ENCODE measurements at regions not wholly inside any gene's neighbourhood (a gene's known extent, or its start where the extent isn't known, plus 50 kb on each side); places are given as distances from the start of the nearest gene placed in this dataset.

DNA sequence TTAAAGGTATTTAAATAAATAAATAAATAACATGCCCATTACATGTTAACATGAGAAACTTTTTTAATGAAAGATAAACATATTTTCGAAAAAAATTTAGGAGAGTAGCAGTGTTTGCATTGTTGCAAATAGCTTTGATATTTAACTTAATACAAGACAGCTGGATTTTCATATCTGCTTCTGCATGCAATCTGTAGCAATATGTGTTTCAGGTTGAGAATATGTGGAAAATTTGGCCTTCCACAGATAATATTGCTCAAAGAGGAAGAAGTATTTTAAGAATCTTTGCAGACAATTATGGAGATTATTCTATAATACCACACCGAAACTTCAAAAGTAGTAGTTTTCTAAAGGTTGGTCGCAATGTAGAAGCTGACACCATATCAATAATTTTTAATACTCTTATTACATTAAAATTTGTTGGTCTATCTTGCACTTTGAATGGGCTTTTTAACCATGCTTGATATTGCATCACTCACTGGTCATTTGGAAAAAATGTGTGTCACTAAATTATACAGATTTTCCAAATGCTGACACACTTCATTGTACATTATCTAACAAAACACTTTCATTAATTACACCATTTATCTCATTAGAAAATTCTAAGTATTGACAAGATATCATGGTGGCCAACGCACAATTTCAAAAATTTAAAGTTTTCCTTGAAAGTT, 229.8 kb upstream of the HDAC9 start:
- no peak for DNase-seq (ENCODE audit: low spot score)

DNA sequence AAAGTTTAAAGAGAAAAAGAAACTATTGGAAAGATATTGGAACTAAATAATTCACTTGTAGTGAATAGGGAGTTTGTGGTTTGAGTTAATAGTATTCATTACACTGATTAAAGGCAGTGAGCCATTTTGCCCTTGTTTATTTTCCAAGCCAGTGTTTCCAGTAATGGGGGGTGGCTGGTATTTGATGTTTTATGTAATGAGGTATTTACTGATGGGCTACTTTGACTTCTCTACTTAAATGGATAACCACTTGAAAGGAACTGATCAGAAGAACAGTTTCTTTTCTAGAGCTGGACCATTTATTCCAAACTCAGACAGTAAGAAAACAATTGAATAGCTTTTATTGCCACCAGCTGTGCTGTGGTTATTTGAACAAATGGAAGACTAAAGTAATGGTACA, 227.0 kb upstream of the HDAC9 start:
- DNase-seq (ENCODE audit: low spot score), result no peak
- no peaks in the 10 kb centered on the region for H3K27me3 Mint-ChIP-seq (ENCODE audit: low read depth)

More for the DNA sequence above, 229.8 kb upstream of the HDAC9 start:
- H3K27ac Mint-ChIP-seq (ENCODE audit: unreplicated experiment), result no peak overlapping the region
- TF ChIP-seq, protein P1, sequence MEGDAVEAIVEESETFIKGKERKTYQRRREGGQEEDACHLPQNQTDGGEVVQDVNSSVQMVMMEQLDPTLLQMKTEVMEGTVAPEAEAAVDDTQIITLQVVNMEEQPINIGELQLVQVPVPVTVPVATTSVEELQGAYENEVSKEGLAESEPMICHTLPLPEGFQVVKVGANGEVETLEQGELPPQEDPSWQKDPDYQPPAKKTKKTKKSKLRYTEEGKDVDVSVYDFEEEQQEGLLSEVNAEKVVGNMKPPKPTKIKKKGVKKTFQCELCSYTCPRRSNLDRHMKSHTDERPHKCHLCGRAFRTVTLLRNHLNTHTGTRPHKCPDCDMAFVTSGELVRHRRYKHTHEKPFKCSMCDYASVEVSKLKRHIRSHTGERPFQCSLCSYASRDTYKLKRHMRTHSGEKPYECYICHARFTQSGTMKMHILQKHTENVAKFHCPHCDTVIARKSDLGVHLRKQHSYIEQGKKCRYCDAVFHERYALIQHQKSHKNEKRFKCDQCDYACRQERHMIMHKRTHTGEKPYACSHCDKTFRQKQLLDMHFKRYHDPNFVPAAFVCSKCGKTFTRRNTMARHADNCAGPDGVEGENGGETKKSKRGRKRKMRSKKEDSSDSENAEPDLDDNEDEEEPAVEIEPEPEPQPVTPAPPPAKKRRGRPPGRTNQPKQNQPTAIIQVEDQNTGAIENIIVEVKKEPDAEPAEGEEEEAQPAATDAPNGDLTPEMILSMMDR (IDR thresholded peaks at IDR 0.05), result no peak
- no peaks in the 10 kb centered on the region for H3K4me1 Mint-ChIP-seq (ENCODE audit: low read depth)
- H3K27me3 Mint-ChIP-seq (ENCODE audit: low read depth), result no peaks in the 10 kb centered on the region
- peaks cover 3% of the 10 kb centered on the region for H3K36me3 Mint-ChIP-seq (ENCODE audit: low read depth)
- peaks cover 15% of the 10 kb centered on the region for H3K9me3 Mint-ChIP-seq (ENCODE audit: low read depth)
- H3K4me3 Mint-ChIP-seq (ENCODE audit: unreplicated experiment), result no peak overlapping the region

DNA sequence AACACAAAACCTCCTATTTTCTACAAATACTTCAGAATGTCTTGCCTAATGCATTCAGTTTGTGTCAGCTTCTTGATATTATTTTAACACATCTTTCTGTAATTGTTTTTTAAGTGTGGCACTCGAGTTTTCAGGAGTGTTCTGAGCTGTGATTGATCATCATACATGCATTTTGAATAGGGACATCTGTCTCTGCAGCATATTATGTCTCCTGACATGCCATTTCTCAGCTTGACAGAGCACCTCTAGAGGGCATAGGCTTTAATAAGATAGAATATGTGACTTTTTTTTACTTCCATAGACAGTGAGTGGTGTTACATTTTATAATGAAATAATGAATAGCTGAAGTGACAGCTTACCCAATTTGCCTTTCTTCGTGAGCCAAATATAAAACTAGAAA, 219.2 kb upstream of the HDAC9 start:
- TF ChIP-seq, protein P1 (IDR thresholded peaks at IDR 0.05), result peak; percentile 37
- no peaks in the 10 kb centered on the region for H3K27me3 Mint-ChIP-seq (ENCODE audit: low read depth)
- no peaks in the 10 kb centered on the region for H3K36me3 Mint-ChIP-seq (ENCODE audit: low read depth)
- no peak overlapping the region for H3K27ac Mint-ChIP-seq (ENCODE audit: unreplicated experiment)
- H3K4me3 Mint-ChIP-seq (ENCODE audit: unreplicated experiment), result no peak overlapping the region
- H3K4me1 Mint-ChIP-seq (ENCODE audit: low read depth), result peaks cover 15% of the 10 kb centered on the region
- no peak for DNase-seq (ENCODE audit: low spot score)
- H3K9me3 Mint-ChIP-seq (ENCODE audit: low read depth), result no peaks in the 10 kb centered on the region

More for the DNA sequence above, 227.0 kb upstream of the HDAC9 start:
- no peaks in the 10 kb centered on the region for H3K9me3 Mint-ChIP-seq (ENCODE audit: low read depth)
- H3K36me3 Mint-ChIP-seq (ENCODE audit: low read depth), result no peaks in the 10 kb centered on the region
- no peaks in the 10 kb centered on the region for H3K4me1 Mint-ChIP-seq (ENCODE audit: low read depth)
- TF ChIP-seq, protein P1 (IDR thresholded peaks at IDR 0.05), result no peak
- no peak overlapping the region for H3K4me3 Mint-ChIP-seq (ENCODE audit: unreplicated experiment)
- H3K27ac Mint-ChIP-seq (ENCODE audit: unreplicated experiment), result no peak overlapping the region

DNA sequence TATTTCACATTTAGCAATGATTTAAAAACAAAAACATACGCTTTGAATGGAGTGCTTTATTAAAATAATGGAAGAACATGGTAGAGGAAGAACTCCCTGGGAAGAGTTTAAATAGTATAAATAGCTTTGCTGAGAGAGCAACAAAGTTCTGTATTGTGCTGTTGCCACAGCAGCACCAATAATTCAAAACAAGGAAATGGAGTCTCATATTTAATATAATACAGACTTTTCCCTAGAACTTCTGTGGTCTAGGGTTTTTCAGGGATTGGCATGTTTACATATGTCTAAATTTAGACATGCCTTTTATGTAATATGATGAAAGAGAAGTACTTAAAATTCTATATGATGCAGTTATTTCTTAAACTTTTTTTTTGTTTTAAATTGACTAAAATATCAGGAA, 217.2 kb upstream of the HDAC9 start:
- no peaks in the 10 kb centered on the region for H3K36me3 Mint-ChIP-seq (ENCODE audit: low read depth)
- peaks cover 15% of the 10 kb centered on the region for H3K4me1 Mint-ChIP-seq (ENCODE audit: low read depth)
- TF ChIP-seq, protein P1 (IDR thresholded peaks at IDR 0.05), result no peak
- no peak for DNase-seq (ENCODE audit: low spot score)
- H3K27ac Mint-ChIP-seq (ENCODE audit: unreplicated experiment), result peak overlapping the region; percentile 76
- no peaks in the 10 kb centered on the region for H3K27me3 Mint-ChIP-seq (ENCODE audit: low read depth)
- no peaks in the 10 kb centered on the region for H3K9me3 Mint-ChIP-seq (ENCODE audit: low read depth)
- H3K4me3 Mint-ChIP-seq (ENCODE audit: unreplicated experiment), result no peak overlapping the region

DNA sequence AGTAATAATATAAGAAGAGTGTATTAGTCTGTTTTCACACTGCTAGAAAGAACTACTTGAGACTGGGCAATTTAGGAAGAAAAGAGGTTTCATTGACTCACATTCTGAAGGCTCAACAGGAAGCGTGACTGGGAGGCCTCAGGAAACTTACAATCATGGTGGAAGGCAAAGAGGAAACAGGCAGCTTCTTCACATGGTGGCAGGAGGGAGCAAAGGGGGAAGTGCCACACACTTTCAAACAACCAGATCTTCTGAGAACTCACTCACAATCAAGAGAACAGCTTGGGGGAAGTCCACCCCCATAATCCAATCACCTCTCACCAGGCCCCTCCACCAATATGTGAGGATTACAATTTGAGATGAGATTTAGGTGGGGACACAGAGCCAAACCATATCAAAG, 212.5 kb upstream of the HDAC9 start:
- H3K9me3 Mint-ChIP-seq (ENCODE audit: low read depth), result no peaks in the 10 kb centered on the region

More for the DNA sequence above, 212.5 kb upstream of the HDAC9 start:
- H3K27ac Mint-ChIP-seq (ENCODE audit: unreplicated experiment), result no peak overlapping the region
- H3K36me3 Mint-ChIP-seq (ENCODE audit: low read depth), result no peaks in the 10 kb centered on the region
- peaks cover 11% of the 10 kb centered on the region for H3K4me1 Mint-ChIP-seq (ENCODE audit: low read depth)
- H3K27me3 Mint-ChIP-seq (ENCODE audit: low read depth), result no peaks in the 10 kb centered on the region
- no peak for DNase-seq (ENCODE audit: low spot score)
- TF ChIP-seq, protein P1 (IDR thresholded peaks at IDR 0.05), result no peak
- no peak overlapping the region for H3K4me3 Mint-ChIP-seq (ENCODE audit: unreplicated experiment)

Data from chondrocyte (in vitro differentiated cells).